GM12878 (cell line): ENCODE measurements at regions not wholly inside any gene's neighbourhood (a gene's known extent, or its start where the extent isn't known, plus 50 kb on each side); places are given as distances from the start of the nearest gene placed in this dataset.

ENCODE experiments used
- ATAC-seq: fragments of 200-7000 bp; cut with Tn5 transposase; 3 replicates; pipeline ENCODE4 v1.9.1; 2020; ENCODE audit warnings: mild to moderate bottlenecking, moderate library complexity
- BruUV-seq: library from RNA; stranded (reverse); fragments of 400-500 nt; replicated peaks from 2 replicates; lab custom pipeline; 2021; lab: Mats Ljungman, UMichigan
- CTCF ChIA-PET: fragments of 300-600 bp; sonication (Branson Sonifier 250); formaldehyde crosslinking; extraction: SDS; loops from one replicate; lab custom pipeline; 2021; ENCODE audit warnings: inconsistent platforms; lab: Yijun Ruan, JAX
- POLR2A ChIA-PET: fragments of 350-600 bp; formaldehyde crosslinking; extraction: SDS; loops from one replicate; lab custom pipeline; 2021; ENCODE audit warnings: inconsistent platforms; lab: Charles Lee
- RAD21 ChIA-PET: fragments of 300-600 bp; sonication (Branson Sonifier 250); formaldehyde crosslinking; loops from one replicate; lab custom pipeline; 2023; ENCODE audit warnings: antibody characterized with exemption; ENCODE audit not compliant: unreplicated experiment; lab: Charles Lee
- SMC1A ChIA-PET: fragments of 300-600 bp; sonication (Branson Sonifier 250); formaldehyde crosslinking; loops from one replicate; lab custom pipeline; 2023; ENCODE audit not compliant: unreplicated experiment, uncharacterized antibody; lab: Charles Lee
- DNase-seq: peaks from one replicate; pipeline ENCODE4 v3.0.0-alpha.2; 2011; ENCODE audit warnings: low read depth, low spot score
- FAIRE-seq: peaks from 3 replicates; lab custom pipeline; 2011; peaks lifted over from hg19 to GRCh38; lab: Jason Lieb, UNC
- H2AFZ ChIP-seq: 2 replicates; pipeline ENCODE4 v1.6.0; 2011; ENCODE audit warnings: low read depth, low read length, control low read depth; ENCODE audit not compliant: control insufficient read depth
- H3K27ac ChIP-seq: 2 replicates; pipeline ENCODE4 v1.5.1; 2011; ENCODE audit warnings: control low read depth; ENCODE audit not compliant: control insufficient read depth, insufficient read depth
- H3K27me3 ChIP-seq, 2 experiments: replicated peaks in 1 of 2; 2 replicates each; pipeline versions ENCODE4 v1.6.0 to v1.6.1; 2011; ENCODE audit warnings: low read length in 1 of 2; ENCODE audit not compliant: control insufficient read depth in 2 of 2, insufficient read depth in 2 of 2
- H3K36me3 ChIP-seq, 2 experiments: 2 replicates each; pipeline ENCODE4 v1.5.1; 2011; ENCODE audit warnings: low read length in 1 of 2; ENCODE audit not compliant: control insufficient read depth in 2 of 2, insufficient read depth in 2 of 2
- H3K4me1 ChIP-seq: 2 replicates; pipeline ENCODE4 v1.6.1; 2011; ENCODE audit warnings: mild to moderate bottlenecking, low read length, moderate library complexity, mixed read lengths; ENCODE audit not compliant: control insufficient read depth, insufficient read depth
- H3K4me2 ChIP-seq: 2 replicates; pipeline ENCODE4 v1.6.0; 2011; ENCODE audit warnings: control low read depth; ENCODE audit not compliant: control insufficient read depth, insufficient read depth
- H3K4me3 ChIP-seq: fragments of 200-600 bp; sonication (generic); 2 replicates; pipeline ENCODE4 v1.5.1; 2016
- H3K79me2 ChIP-seq: 2 replicates; pipeline ENCODE4 v1.6.0; 2011; ENCODE audit warnings: low read length; ENCODE audit not compliant: control insufficient read depth, insufficient read depth
- H3K9ac ChIP-seq: 2 replicates; pipeline ENCODE4 v1.8.0; 2011; ENCODE audit warnings: low read length, control low read depth, mixed read lengths; ENCODE audit not compliant: control insufficient read depth, insufficient read depth
- H3K9me3 ChIP-seq: replicated peaks from 3 replicates; pipeline ENCODE4 v1.5.1; 2011; ENCODE audit warnings: mild to moderate bottlenecking, low read length; ENCODE audit not compliant: control insufficient read depth, insufficient read depth
- H4K20me1 ChIP-seq: 2 replicates; pipeline ENCODE4 v1.6.0; 2011; ENCODE audit not compliant: control insufficient read depth, insufficient read depth
- IKZF1 ChIP-seq: fragments of 450-650 bp; conservative IDR thresholded peaks from 2 replicates; pipeline ENCODE4 v1.6.1; 2017; ENCODE audit warnings: antibody characterized with exemption, mild to moderate bottlenecking
- NBN ChIP-seq: fragments of 450-650 bp; IDR thresholded peaks from 2 replicates; pipeline ENCODE4 v1.6.1; 2016
- PRDM15 ChIP-seq: fragments of 450-650 bp; formaldehyde crosslinking; IDR thresholded peaks from 2 replicates; pipeline ENCODE4 v1.4.0; 2020; ENCODE audit warnings: mild to moderate bottlenecking, moderate library complexity
- WGBS: methylation state at CpG from one replicate; pipeline ENCODE4 v1.1.6; 2016; ENCODE audit warnings: low lambda C conversion rate; ENCODE audit not compliant: insufficient replicate concordance, insufficient coverage; ENCODE audit errors: missing lambda C conversion rate; 5-methylcytosine and 5-hydroxymethylcytosine counted together
- in situ Hi-C: fragments of 300-500 bp; cut with MboI; formaldehyde crosslinking; loops from 9 replicates; pipeline ENCODE4 v1.14.3; 2018; ENCODE audit warnings: mixed read lengths
- intact Hi-C: fragments of 100-400 bp; cut with micrococcal nuclease; formaldehyde crosslinking; loops from one replicate; pipeline ENCODE4 v1.14.2; 2022; ENCODE audit not compliant: unreplicated experiment

GRCh38 chr6:13870214-13870830 is 54.4 kb upstream of the RNF182 start:
- ChIA-PET CTCF (interaction anchor here (0.9 to 2.0 kb wide), 7 partner anchors 8 to 196 kb away, joined by 3 to 6 read pairs (median 4); no protein-coding TSS in a partner anchor), POLR2A (no interaction called here), SMC1A (interaction anchor here (0.8 to 1.4 kb wide), 2 partner anchors 12 to 196 kb away, joined by 4 read pairs; no protein-coding TSS in a partner anchor), RAD21 (no interaction called here)
- Histone ChIP-seq H3K4me1 (peaks cover 5% of the 10 kb centered on the region), H3K4me3 (no peak overlapping the region), H3K79me2 (no peaks in the 10 kb centered on the region), H2AFZ (no peak overlapping the region), H3K9ac (no peak overlapping the region), H3K9me3 (no peaks in the 10 kb centered on the region), H3K36me3 (no peaks in the 10 kb centered on the region), H3K27me3 (no peaks in the 10 kb centered on the region), H3K4me2 (no peak overlapping the region), H3K27ac (no peak overlapping the region), H4K20me1 (no peaks in the 10 kb centered on the region)
- in situ Hi-C loops: no loop called here
- no TSS peak for BruUV-seq
- intact Hi-C loops: loop anchor here (5.0 kb wide), 1 partner anchor 73 kb away; no protein-coding TSS in a partner anchor
- WGBS: 58% methylated on average over 4 of the region's 4 CpGs
- no peak for TF ChIP-seq IKZF1
- no peak for TF ChIP-seq NBN
- no peak for TF ChIP-seq PRDM15 (CRISPR knock-in tag)
- DNase-seq: no peak
- ATAC-seq: no peak
- no peak for FAIRE-seq
